Neural cell (in vitro differentiated cells): ENCODE measurements at regions not wholly inside any gene's neighbourhood (a gene's known extent, or its start where the extent isn't known, plus 50 kb on each side); places are given as distances from the start of the nearest gene placed in this dataset.

Experiments used
- H2AFZ ChIP-seq: fragments of 200-600, 300-800 bp; sonication (generic), shearing (Covaris generic); 2 replicates; pipeline ENCODE4 v1.6.0; 2014; ENCODE audit warnings: low read depth, mild to moderate bottlenecking, antibody characterized with exemption, low read length, moderate library complexity
- H3F3A ChIP-seq: fragments of 200-600 bp; shearing (Covaris generic); 2 replicates; pipeline ENCODE4 v1.6.1; 2016; ENCODE audit warnings: mild to moderate bottlenecking, moderate library complexity, mixed read lengths, antibody characterized with exemption, low read length; ENCODE audit not compliant: insufficient read depth, poor library complexity, severe bottlenecking
- H3K27ac ChIP-seq: fragments of 200-600, 300-800 bp; sonication (generic), shearing (Covaris generic); 2 replicates; pipeline ENCODE4 v1.5.1; 2014; ENCODE audit warnings: mild to moderate bottlenecking, low read length, moderate library complexity
- H3K27me3 ChIP-seq: fragments of 300-800, 200-600 bp; sonication (generic), shearing (Covaris generic); 2 replicates; pipeline ENCODE4 v1.6.0; 2014; ENCODE audit warnings: mild to moderate bottlenecking, low read depth, low read length, moderate library complexity; ENCODE audit not compliant: insufficient read depth
- H3K36me3 ChIP-seq: fragments of 300-800, 200-600 bp; sonication (generic), shearing (Covaris generic); 2 replicates; pipeline ENCODE4 v1.5.1; 2014; ENCODE audit warnings: mild to moderate bottlenecking, antibody characterized with exemption, low read length, moderate library complexity; ENCODE audit not compliant: insufficient read depth
- H3K4me2 ChIP-seq: fragments of 300-800, 200-600 bp; sonication (generic), shearing (Covaris generic); 2 replicates; pipeline ENCODE4 v1.6.0; 2014; ENCODE audit warnings: mild to moderate bottlenecking, low read length
- H3K4me3 ChIP-seq: fragments of 300-800, 200-600 bp; sonication (generic), shearing (Covaris generic); 2 replicates; pipeline ENCODE4 v1.5.1; 2014; ENCODE audit warnings: mild to moderate bottlenecking, low read length, moderate library complexity
- H3K79me2 ChIP-seq: fragments of 200-600 bp; shearing (Covaris generic); replicated peaks from 2 replicates; pipeline ENCODE4 v1.6.0; 2014; ENCODE audit warnings: mild to moderate bottlenecking, low read length, moderate library complexity; ENCODE audit not compliant: insufficient read depth
- H3K9ac ChIP-seq: fragments of 300-800, 200-600 bp; sonication (generic), shearing (Covaris generic); 2 replicates; pipeline ENCODE4 v1.6.1; 2016; ENCODE audit warnings: mild to moderate bottlenecking, low read length, mixed read lengths
- H3K9me2 ChIP-seq: fragments of 200-600 bp; shearing (Covaris generic); 2 replicates; pipeline ENCODE4 v1.6.1; 2016; ENCODE audit warnings: mild to moderate bottlenecking, low read length, mixed read lengths; ENCODE audit not compliant: insufficient read depth
- H3K9me3 ChIP-seq: fragments of 200-600, 300-800 bp; sonication (generic), shearing (Covaris generic); 2 replicates; pipeline ENCODE4 v1.6.1; 2016; ENCODE audit warnings: mild to moderate bottlenecking, mixed run types, low read length, moderate library complexity, mixed read lengths
- H4K20me1 ChIP-seq: fragments of 200-600 bp; shearing (Covaris generic); 2 replicates; pipeline ENCODE4 v1.6.1; 2016; ENCODE audit warnings: mild to moderate bottlenecking, mixed run types; ENCODE audit not compliant: insufficient read depth
- CTCF ChIP-seq: fragments of 450-650 bp; IDR thresholded peaks from 2 replicates; pipeline ENCODE4 v1.5.1; 2014; ENCODE audit warnings: antibody characterized with exemption, mild to moderate bottlenecking, moderate library complexity; ENCODE audit not compliant: poor library complexity, severe bottlenecking
- EP300 ChIP-seq: fragments of 450-650 bp; conservative IDR thresholded peaks from 2 replicates; pipeline ENCODE4 v1.6.1; 2014; ENCODE audit warnings: antibody characterized with exemption, mild to moderate bottlenecking, moderate library complexity; ENCODE audit not compliant: poor library complexity, severe bottlenecking
- EZH2 ChIP-seq: fragments of 200-600, 300-800 bp; shearing (Covaris generic), sonication (generic); IDR thresholded peaks from 2 replicates; pipeline ENCODE4 v1.6.1; 2014; ENCODE audit warnings: antibody characterized with exemption, low read length, borderline replicate concordance, mild to moderate bottlenecking; ENCODE audit not compliant: insufficient read depth, poor library complexity, severe bottlenecking
- MXI1 ChIP-seq: fragments of 450-650 bp; conservative IDR thresholded peaks from 2 replicates; pipeline ENCODE4 v1.6.1; 2014; ENCODE audit warnings: antibody characterized with exemption, mild to moderate bottlenecking; ENCODE audit not compliant: poor library complexity, severe bottlenecking
- POLR2AphosphoS5 ChIP-seq: IDR thresholded peaks from 2 replicates; pipeline ENCODE4 v1.6.1; 2012
- RAD21 ChIP-seq: fragments of 450-650 bp; conservative IDR thresholded peaks from 2 replicates; pipeline ENCODE4 v1.6.1; 2014; ENCODE audit warnings: antibody characterized with exemption, mild to moderate bottlenecking, moderate library complexity
- REST ChIP-seq: IDR thresholded peaks from 2 replicates; pipeline ENCODE4 v1.6.1; 2012; ENCODE audit warnings: borderline replicate concordance
- SMC3 ChIP-seq: fragments of 450-650 bp; conservative IDR thresholded peaks from 2 replicates; pipeline ENCODE4 v1.6.1; 2014; ENCODE audit warnings: antibody characterized with exemption, mild to moderate bottlenecking, moderate library complexity; ENCODE audit not compliant: poor library complexity
- TAF1 ChIP-seq: IDR thresholded peaks from 2 replicates; pipeline ENCODE4 v1.6.1; 2012; ENCODE audit warnings: low read depth

- H3K9ac ChIP-seq: no peak overlapping the region
- H3K9me3 ChIP-seq: no peaks in the 10 kb centered on the region
- H3K27ac ChIP-seq: no peak overlapping the region
- H2AFZ ChIP-seq: no peak overlapping the region
- no peaks in the 10 kb centered on the region for H3K36me3 ChIP-seq
- no peaks in the 10 kb centered on the region for H3F3A ChIP-seq
- TF ChIP-seq RAD21 (no peak), CTCF (no peak), EZH2 (no peak), MXI1 (no peak), EP300 (no peak), REST (no peak), POLR2AphosphoS5 (no peak), TAF1 (no peak)
- no peaks in the 10 kb centered on the region for H4K20me1 ChIP-seq
- no peaks in the 10 kb centered on the region for H3K9me2 ChIP-seq
- H3K4me3 ChIP-seq: no peak overlapping the region
- no peaks in the 10 kb centered on the region for H3K27me3 ChIP-seq
- no peak overlapping the region for H3K4me2 ChIP-seq
- H3K79me2 ChIP-seq: no peaks in the 10 kb centered on the region
Observed at GRCh38 chr13:44149821-44150220, 223.8 kb upstream of the SERP2 start.

GRCh38 chr13:44151474-44151873 lies 222.2 kb upstream of the SERP2 start:
- H3K9me2 ChIP-seq: no peaks in the 10 kb centered on the region
- TF ChIP-seq EP300: no peak
- TF ChIP-seq REST: no peak
- TF ChIP-seq TAF1: no peak
- no peak for TF ChIP-seq RAD21
- no peak for TF ChIP-seq EZH2
- no peak for TF ChIP-seq MXI1
- TF ChIP-seq SMC3: no peak
- TF ChIP-seq POLR2AphosphoS5: no peak
- TF ChIP-seq CTCF: no peak
- H3K4me2 ChIP-seq: no peak overlapping the region
- H4K20me1 ChIP-seq: no peaks in the 10 kb centered on the region
- no peaks in the 10 kb centered on the region for H3K79me2 ChIP-seq
- no peak overlapping the region for H3K4me3 ChIP-seq
- H3K27me3 ChIP-seq: no peaks in the 10 kb centered on the region
- no peaks in the 10 kb centered on the region for H3K9me3 ChIP-seq
- H3F3A ChIP-seq: no peaks in the 10 kb centered on the region
- no peak overlapping the region for H3K9ac ChIP-seq
- no peaks in the 10 kb centered on the region for H3K36me3 ChIP-seq
- H2AFZ ChIP-seq: no peak overlapping the region
- H3K27ac ChIP-seq: no peak overlapping the region
